Bronchial epithelial cell (primary cell): ENCODE measurements at regions not wholly inside any gene's neighbourhood (a gene's known extent, or its start where the extent isn't known, plus 50 kb on each side); places are given as distances from the start of the nearest gene placed in this dataset.
A peak's percentile ranks its signal among the peaks of the same experiment; 100 is the strongest.

ENCODE experiments used
- DNase-seq: peaks from one replicate; pipeline ENCODE4 v3.0.0-alpha.2; 2010; ENCODE audit warnings: low read depth
- FAIRE-seq: peaks from 2 replicates; lab custom pipeline; 2011; peaks lifted over from hg19 to GRCh38; lab: Jason Lieb, UNC
- H3K27me3 ChIP-seq: 2 replicates; pipeline ENCODE4 v1.5.1; 2011; ENCODE audit warnings: low read length; ENCODE audit not compliant: control insufficient read depth, insufficient read depth
- H3K36me3 ChIP-seq: 2 replicates; pipeline ENCODE4 v1.5.1; 2011; ENCODE audit warnings: low read length; ENCODE audit not compliant: control insufficient read depth, insufficient read depth
- H3K4me3 ChIP-seq: 2 replicates; pipeline ENCODE4 v1.5.1; 2011; ENCODE audit warnings: mild to moderate bottlenecking, low read depth, low read length, control low read depth
- TF ChIP-seq, protein P1 (sequence below): IDR thresholded peaks from 2 replicates; pipeline ENCODE4 v1.5.1; 2011; ENCODE audit warnings: mild to moderate bottlenecking, moderate library complexity, low read length, control low read depth, inconsistent platforms; ENCODE audit not compliant: insufficient read depth, severe bottlenecking

DNA sequence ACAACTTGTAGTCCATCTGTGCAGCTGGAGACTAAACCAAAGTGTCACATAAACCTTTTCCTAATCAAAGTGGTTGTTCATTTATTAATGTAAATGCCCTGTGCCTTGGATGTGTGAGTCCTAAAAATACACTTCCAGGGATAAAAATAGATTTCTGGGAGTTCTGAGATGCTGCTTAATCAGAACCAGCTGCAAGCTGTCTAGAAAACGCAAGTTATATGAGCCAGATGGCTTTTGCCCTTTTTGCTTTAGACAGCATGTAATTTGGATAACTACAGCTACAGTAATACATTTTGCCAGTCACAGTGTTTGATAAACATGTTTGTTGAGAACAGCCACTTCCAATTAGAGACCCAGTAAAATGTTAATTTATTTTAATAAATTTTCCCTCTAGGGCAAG lies 185.1 kb upstream of the PRPS1L1 start:
- no peak for FAIRE-seq
- DNase-seq, result no peak
- no peak overlapping the region for H3K4me3 ChIP-seq
- H3K27me3 ChIP-seq, result no peaks in the 10 kb centered on the region
- TF ChIP-seq, protein P1, sequence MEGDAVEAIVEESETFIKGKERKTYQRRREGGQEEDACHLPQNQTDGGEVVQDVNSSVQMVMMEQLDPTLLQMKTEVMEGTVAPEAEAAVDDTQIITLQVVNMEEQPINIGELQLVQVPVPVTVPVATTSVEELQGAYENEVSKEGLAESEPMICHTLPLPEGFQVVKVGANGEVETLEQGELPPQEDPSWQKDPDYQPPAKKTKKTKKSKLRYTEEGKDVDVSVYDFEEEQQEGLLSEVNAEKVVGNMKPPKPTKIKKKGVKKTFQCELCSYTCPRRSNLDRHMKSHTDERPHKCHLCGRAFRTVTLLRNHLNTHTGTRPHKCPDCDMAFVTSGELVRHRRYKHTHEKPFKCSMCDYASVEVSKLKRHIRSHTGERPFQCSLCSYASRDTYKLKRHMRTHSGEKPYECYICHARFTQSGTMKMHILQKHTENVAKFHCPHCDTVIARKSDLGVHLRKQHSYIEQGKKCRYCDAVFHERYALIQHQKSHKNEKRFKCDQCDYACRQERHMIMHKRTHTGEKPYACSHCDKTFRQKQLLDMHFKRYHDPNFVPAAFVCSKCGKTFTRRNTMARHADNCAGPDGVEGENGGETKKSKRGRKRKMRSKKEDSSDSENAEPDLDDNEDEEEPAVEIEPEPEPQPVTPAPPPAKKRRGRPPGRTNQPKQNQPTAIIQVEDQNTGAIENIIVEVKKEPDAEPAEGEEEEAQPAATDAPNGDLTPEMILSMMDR, result no peak
- H3K36me3 ChIP-seq, result no peaks in the 10 kb centered on the region

DNA sequence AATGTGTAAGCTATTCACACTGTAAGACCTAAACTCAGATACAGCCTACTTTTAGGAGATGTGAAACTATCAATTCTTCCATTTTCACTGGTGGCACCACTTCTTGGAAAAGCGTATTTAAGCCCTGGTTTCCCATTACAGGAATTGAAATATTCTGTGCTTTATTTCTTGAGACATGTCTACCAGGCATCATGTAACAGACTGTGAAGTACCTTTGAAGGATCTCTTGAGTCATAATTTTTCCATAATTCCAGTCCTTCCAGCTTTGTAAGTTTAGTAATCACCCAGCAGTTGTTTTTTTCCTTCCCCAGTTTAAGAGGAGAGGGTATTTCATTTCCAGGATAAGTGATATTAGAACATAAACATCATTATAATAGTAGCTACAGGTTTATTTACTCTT lies 186.0 kb upstream of the PRPS1L1 start:
- DNase-seq (peak; percentile 19), FAIRE-seq (no peak)
- H3K36me3 ChIP-seq, result no peaks in the 10 kb centered on the region
- H3K27me3 ChIP-seq, result no peaks in the 10 kb centered on the region
- H3K4me3 ChIP-seq, result no peak overlapping the region
- TF ChIP-seq, protein P1, result no peak

DNA sequence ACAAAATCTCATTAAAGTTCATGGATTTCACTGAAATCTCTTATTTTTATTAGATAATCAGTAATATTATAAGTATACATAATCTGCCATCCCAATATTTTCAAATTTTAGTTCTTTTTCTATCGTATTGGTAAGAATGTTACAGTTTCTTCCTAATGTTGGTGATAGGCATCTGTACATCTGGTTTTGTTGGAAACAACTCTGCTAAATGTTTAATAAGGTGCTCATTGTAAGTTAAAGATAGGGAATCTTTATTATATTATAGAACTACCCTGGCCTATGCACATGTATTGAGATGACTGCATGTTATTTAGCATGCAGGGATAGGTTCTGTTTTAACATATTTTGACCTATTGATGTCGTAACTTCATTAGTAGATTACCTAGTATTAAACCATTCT lies 188.6 kb upstream of the PRPS1L1 start:
- no peak for FAIRE-seq

DNA sequence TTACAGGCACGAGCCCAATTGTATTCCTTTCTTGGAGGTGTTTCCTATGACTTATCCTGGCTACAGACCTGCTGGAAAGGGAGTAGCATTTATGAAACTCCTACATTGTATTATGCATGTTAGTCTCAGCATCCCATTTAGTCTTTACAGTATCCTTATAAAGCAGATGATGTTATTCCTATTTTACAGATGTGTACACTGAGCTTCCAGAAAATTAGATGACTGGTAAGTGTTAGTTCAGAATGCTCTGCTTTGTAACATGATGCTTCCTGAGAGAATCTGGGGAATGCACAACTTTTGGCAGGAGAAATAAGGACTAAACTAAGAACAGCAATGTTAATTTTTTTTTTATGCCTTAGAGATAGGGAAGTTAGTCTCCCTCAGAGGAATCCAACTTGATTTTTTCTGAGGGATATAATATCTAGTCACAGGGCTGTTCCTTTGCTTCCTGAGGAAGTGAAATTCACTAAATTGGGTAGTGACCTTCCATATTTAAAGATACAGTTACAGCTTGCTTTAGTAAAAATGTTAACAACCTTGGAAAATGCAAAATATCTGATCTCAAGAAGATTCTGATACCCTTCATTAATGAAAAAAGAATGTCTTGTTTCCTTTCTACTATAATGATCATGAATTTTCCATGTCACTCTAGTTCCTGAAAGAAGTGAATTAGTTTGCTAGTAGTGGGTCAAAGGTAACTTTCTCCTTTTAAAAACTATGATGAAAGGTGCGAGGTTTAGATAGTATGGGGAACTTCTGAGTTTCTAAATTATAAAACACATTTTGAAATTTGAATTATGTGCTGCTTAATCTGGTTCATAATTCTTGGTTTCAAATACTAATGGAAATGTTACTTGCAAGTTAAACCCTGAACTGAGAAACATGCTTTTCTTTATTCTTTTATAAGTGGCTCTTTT lies 194.0 kb upstream of the PRPS1L1 start:
- H3K27me3 ChIP-seq, result no peaks in the 10 kb centered on the region
- no peak for DNase-seq
- no peak for FAIRE-seq
- TF ChIP-seq, protein P1, result no peak
- H3K36me3 ChIP-seq, result no peaks in the 10 kb centered on the region
- no peak overlapping the region for H3K4me3 ChIP-seq

More for the DNA sequence above, 188.6 kb upstream of the PRPS1L1 start:
- TF ChIP-seq, protein P1, result no peak
- Histone ChIP-seq H3K27me3 (no peaks in the 10 kb centered on the region), H3K4me3 (no peak overlapping the region), H3K36me3 (no peaks in the 10 kb centered on the region)
- no peak for DNase-seq

DNA sequence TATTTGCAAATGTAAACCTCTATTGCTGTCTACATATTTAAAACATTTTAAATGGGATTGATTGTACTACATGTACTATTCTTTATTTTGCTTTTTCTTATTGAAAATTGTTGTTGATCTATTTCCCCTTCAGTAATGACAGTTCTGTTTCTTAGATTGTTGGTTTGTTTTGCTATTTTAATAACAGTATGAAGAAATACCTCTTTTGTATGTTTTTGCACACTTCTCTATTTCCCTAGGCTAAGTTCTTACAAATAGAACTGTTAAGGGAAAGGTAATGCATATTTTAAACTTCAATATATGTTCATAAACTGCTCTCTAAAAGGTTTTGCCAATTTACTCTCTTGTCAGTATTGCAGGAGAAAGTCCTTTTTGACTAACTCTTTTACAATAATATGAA lies 195.0 kb upstream of the PRPS1L1 start:
- no peaks in the 10 kb centered on the region for H3K36me3 ChIP-seq
- no peak overlapping the region for H3K4me3 ChIP-seq
- FAIRE-seq, result no peak
- TF ChIP-seq, protein P1, result no peak
- H3K27me3 ChIP-seq, result no peaks in the 10 kb centered on the region
- no peak for DNase-seq
